IMR-90 (cell line): ENCODE measurements at regions not wholly inside any gene's neighbourhood (a gene's known extent, or its start where the extent isn't known, plus 50 kb on each side); places are given as distances from the start of the nearest gene placed in this dataset.

Source experiments
- ATAC-seq: fragments of 200-7000 bp; cut with Tn5 transposase; 2 replicates; pipeline ENCODE4 v1.9.1; 2020; ENCODE audit warnings: low read depth, mild to moderate bottlenecking, moderate library complexity
- BruUV-seq: library from RNA; stranded (reverse); fragments of 400-500 nt; replicated peaks from 2 replicates; lab custom pipeline; 2021; lab: Mats Ljungman, UMichigan
- CTCF ChIA-PET: fragments of 300-600 bp; formaldehyde crosslinking; extraction: SDS; loops from one replicate; lab custom pipeline; 2021; ENCODE audit warnings: antibody characterized with exemption; lab: Yijun Ruan, JAX
- POLR2A ChIA-PET: fragments of 300-600 bp; sonication (Branson Sonifier 250); formaldehyde crosslinking; loops from one replicate; lab custom pipeline; 2022; ENCODE audit warnings: antibody characterized with exemption; ENCODE audit not compliant: unreplicated experiment; lab: Charles Lee
- DNase-seq: peaks from one replicate; pipeline ENCODE4 v3.0.0; 2013
- H2AFZ ChIP-seq: replicated peaks from 2 replicates; pipeline ENCODE3; 2013; ENCODE audit warnings: low read length, mild to moderate bottlenecking; ENCODE audit not compliant: poor library complexity
- H2AK5ac ChIP-seq: 2 replicates; pipeline ENCODE4 v1.6.1; 2013; ENCODE audit warnings: low read depth, low read length, inconsistent platforms
- H2AK9ac ChIP-seq: replicated peaks from 2 replicates; pipeline ENCODE3; 2013; ENCODE audit warnings: mild to moderate bottlenecking, low read depth, low read length, moderate library complexity; ENCODE audit not compliant: poor library complexity
- H2BK120ac ChIP-seq: 2 replicates; pipeline ENCODE4 v1.6.1; 2013; ENCODE audit warnings: low read depth, low read length, inconsistent platforms
- H2BK15ac ChIP-seq: 3 replicates; pipeline ENCODE4 v1.6.1; 2013; ENCODE audit warnings: low read depth, low read length, inconsistent platforms
- H2BK20ac ChIP-seq: 2 replicates; pipeline ENCODE4 v1.6.1; 2013; ENCODE audit warnings: low read depth, mild to moderate bottlenecking, inconsistent platforms, low read length, moderate library complexity
- H2BK5ac ChIP-seq: 2 replicates; pipeline ENCODE4 v1.6.1; 2013; ENCODE audit warnings: mild to moderate bottlenecking, low read depth, low read length, inconsistent platforms; ENCODE audit not compliant: poor library complexity, severe bottlenecking
- H3K14ac ChIP-seq: replicated peaks from 2 replicates; pipeline ENCODE4 v1.6.1; 2013; ENCODE audit warnings: low read depth, low read length, inconsistent platforms
- H3K18ac ChIP-seq: 2 replicates; pipeline ENCODE4 v1.6.1; 2013; ENCODE audit warnings: low read depth, low read length, control low read depth
- H3K23ac ChIP-seq: 2 replicates; pipeline ENCODE4 v1.6.1; 2013; ENCODE audit warnings: low read depth, low read length, inconsistent platforms
- H3K27ac ChIP-seq: 2 replicates; pipeline ENCODE4 v1.5.1; 2013; ENCODE audit warnings: mild to moderate bottlenecking, control low read depth, low read length; ENCODE audit not compliant: insufficient read depth
- H3K27me3 ChIP-seq: 2 replicates; pipeline ENCODE4 v1.6.1; 2013; ENCODE audit warnings: low read length; ENCODE audit not compliant: control insufficient read depth, insufficient read depth
- H3K36me3 ChIP-seq: 2 replicates; pipeline ENCODE4 v1.6.1; 2013; ENCODE audit warnings: low read length, mixed read lengths; ENCODE audit not compliant: control insufficient read depth, insufficient read depth
- H3K4ac ChIP-seq: 2 replicates; pipeline ENCODE4 v1.6.1; 2013; ENCODE audit warnings: low read depth, low read length, inconsistent platforms
- H3K4me1 ChIP-seq: 2 replicates; pipeline ENCODE4 v1.6.1; 2013; ENCODE audit warnings: low read length, mixed read lengths; ENCODE audit not compliant: control insufficient read depth, insufficient read depth
- H3K4me2 ChIP-seq: 2 replicates; pipeline ENCODE4 v1.6.1; 2013; ENCODE audit warnings: low read depth, mild to moderate bottlenecking, control low read depth, low read length, moderate library complexity
- H3K4me3 ChIP-seq: 2 replicates; pipeline ENCODE4 v1.5.1; 2013; ENCODE audit warnings: low read depth, mild to moderate bottlenecking, control low read depth, low read length, moderate library complexity; ENCODE audit not compliant: insufficient read depth
- H3K56ac ChIP-seq: 2 replicates; pipeline ENCODE4 v1.6.1; 2013; ENCODE audit warnings: low read length, inconsistent platforms; ENCODE audit not compliant: insufficient read depth; ENCODE audit errors: extremely low read depth
- H3K79me1 ChIP-seq, 2 experiments: 2 replicates each; pipeline ENCODE4 v1.6.1; 2013; ENCODE audit warnings: low read length in 2 of 2, inconsistent platforms in 1 of 2, low read depth in 1 of 2
- H3K9ac ChIP-seq: 2 replicates; pipeline ENCODE4 v1.6.1; 2013; ENCODE audit warnings: low read depth, low read length, control low read depth
- H3K9me1 ChIP-seq: 2 replicates; pipeline ENCODE4 v1.6.1; 2013; ENCODE audit warnings: low read length, inconsistent platforms; ENCODE audit not compliant: insufficient read depth
- H3K9me3 ChIP-seq: 2 replicates; pipeline ENCODE4 v1.6.1; 2013; ENCODE audit warnings: low read length; ENCODE audit not compliant: control insufficient read depth, insufficient read depth
- H4K20me1 ChIP-seq: 2 replicates; pipeline ENCODE4 v1.6.1; 2013; ENCODE audit warnings: low read length, inconsistent platforms; ENCODE audit not compliant: insufficient read depth
- H4K5ac ChIP-seq: 2 replicates; pipeline ENCODE4 v1.6.1; 2013; ENCODE audit warnings: mild to moderate bottlenecking, low read depth, low read length, control low read depth
- H4K8ac ChIP-seq, 2 experiments: 2 replicates each; pipeline ENCODE4 v1.6.1; 2013; ENCODE audit warnings: low read depth in 2 of 2, low read length in 2 of 2, control low read depth in 1 of 2, inconsistent platforms in 1 of 2
- H4K91ac ChIP-seq: 2 replicates; pipeline ENCODE4 v1.6.1; 2013; ENCODE audit warnings: low read depth, low read length, inconsistent platforms; ENCODE audit not compliant: insufficient read depth
- BHLHE40 ChIP-seq: fragments of 150-350 bp; IDR thresholded peaks from 2 replicates; pipeline ENCODE4 v1.6.1; 2016; ENCODE audit warnings: mild to moderate bottlenecking, low read depth, low read length
- CEBPB ChIP-seq: IDR thresholded peaks from 2 replicates; pipeline ENCODE4 v1.6.1; 2012; ENCODE audit warnings: low read depth, low read length, improper control_type of control experiment
- CTCF ChIP-seq: conservative IDR thresholded peaks from 2 replicates; pipeline ENCODE4 v1.5.1; 2012; ENCODE audit warnings: mild to moderate bottlenecking, low read depth, low read length, improper control_type of control experiment
- MAFK ChIP-seq: IDR thresholded peaks from 2 replicates; pipeline ENCODE4 v1.6.1; 2012; ENCODE audit warnings: low read depth, low read length, improper control_type of control experiment
- MXI1 ChIP-seq: IDR thresholded peaks from 2 replicates; pipeline ENCODE4 v1.6.1; 2012; ENCODE audit warnings: low read depth, mild to moderate bottlenecking, low read length, moderate library complexity, borderline replicate concordance
- RFX5 ChIP-seq: IDR thresholded peaks from 2 replicates; pipeline ENCODE4 v1.8.0; 2012; ENCODE audit warnings: low read depth, mild to moderate bottlenecking, low read length, moderate library complexity
- WGBS, 2 experiments: methylation state at CpG; one replicate each; pipeline versions ENCODE4 v1.1.5 to v1.1.7; 2013; ENCODE audit warnings: missing lambda C conversion rate in 2 of 2; ENCODE audit not compliant: insufficient read length in 1 of 2; ENCODE audit errors: extremely low coverage in 2 of 2; 5-methylcytosine and 5-hydroxymethylcytosine counted together
- dilution Hi-C: fragments of 300-500 bp; cut with HindIII; formaldehyde crosslinking; loops from one replicate; pipeline ENCODE4 v1.14.3; 2018; ENCODE audit warnings: low sequenced_read_pairs; ENCODE audit not compliant: unreplicated experiment
- in situ Hi-C: fragments of 300-500 bp; cut with MboI; formaldehyde crosslinking; loops from 3 replicates; pipeline ENCODE4 v1.14.3; 2019; ENCODE audit warnings: low sequenced_read_pairs, inconsistent platforms, mixed read lengths
- intact Hi-C: fragments of 100-400 bp; cut with micrococcal nuclease; formaldehyde crosslinking; loops from 2 replicates; pipeline ENCODE4 v1.10.0; 2022

GRCh38 chr6:15829156-15829555 lies 166.3 kb upstream of the DTNBP1 start:
- Histone ChIP-seq H4K8ac (no peak overlapping the region), H3K23ac (no peak overlapping the region), H2BK120ac (no peak overlapping the region), H3K18ac (no peak overlapping the region), H3K56ac (no peak overlapping the region), H2BK5ac (no peak overlapping the region), H3K27ac (no peak overlapping the region), H3K36me3 (no peaks in the 10 kb centered on the region), H3K14ac (no peak overlapping the region), H2BK20ac (no peak overlapping the region), H3K9me3 (no peaks in the 10 kb centered on the region), H3K79me1 (no peaks in the 10 kb centered on the region), H3K4me1 (no peaks in the 10 kb centered on the region), H2AK5ac (no peak overlapping the region), H3K9me1 (no peaks in the 10 kb centered on the region), H2BK15ac (no peak overlapping the region), H4K20me1 (no peaks in the 10 kb centered on the region), H3K9ac (no peak overlapping the region), H3K4me3 (no peak overlapping the region), H4K5ac (no peak overlapping the region), H2AFZ (no peak overlapping the region), H3K27me3 (peaks cover 1% of the 10 kb centered on the region), H2AK9ac (no peak overlapping the region), H4K91ac (no peak overlapping the region), H3K4ac (no peak overlapping the region), H3K4me2 (no peak overlapping the region)
- 0% methylated on average over 1 of the region's 4 CpGs; no CpG with 5 or more reads in 1 of the 2 experiments for WGBS, 2 experiments
- BruUV-seq, result no TSS peak
- DNase-seq (no peak), ATAC-seq (no peak)
- in situ Hi-C loops (no loop called here), intact Hi-C loops (no loop called here), dilution Hi-C loops (no loop called here)
- ChIA-PET POLR2A (no interaction called here), CTCF (interaction anchor here (0.6 kb wide), 1 partner anchor 20 kb away, joined by 3 read pairs; no protein-coding TSS in a partner anchor)
- TF ChIP-seq BHLHE40, result no peak
- TF ChIP-seq CEBPB, result no peak
- no peak for TF ChIP-seq MAFK
- no peak for TF ChIP-seq MXI1
- no peak for TF ChIP-seq RFX5
- no peak for TF ChIP-seq CTCF
